ENCODE measurements at regions not wholly inside any gene's neighbourhood (a gene's known extent, or its start where the extent isn't known, plus 50 kb on each side); places are given as distances from the start of the nearest gene placed in this dataset.

GRCh38 chr1:233796146-233796783, 108.2 kb upstream of the SLC35F3 start:
- no peaks in the 10 kb centered on the region for H3K4me1 Mint-ChIP-seq (ENCODE audit: unreplicated experiment)
- DNase-seq (ENCODE audit: extremely low spot score, unreplicated experiment) = no peak
- no peak overlapping the region for H3K4me3 Mint-ChIP-seq
- no peaks in the 10 kb centered on the region for H3K36me3 Mint-ChIP-seq
- peaks cover 4% of the 10 kb centered on the region for H3K9me3 Mint-ChIP-seq
- H3K27me3 Mint-ChIP-seq = peaks cover 5% of the 10 kb centered on the region
- no peak for TF ChIP-seq CTCF (conservative IDR thresholded peaks at IDR 0.05)
- no peak overlapping the region for H3K27ac Mint-ChIP-seq

GRCh38 chr1:233802611-233803010, 101.9 kb upstream of the SLC35F3 start:
- Mint-ChIP-seq H3K4me1 (ENCODE audit: unreplicated experiment) (no peaks in the 10 kb centered on the region), H3K36me3 (no peaks in the 10 kb centered on the region), H3K9me3 (peaks cover 8% of the 10 kb centered on the region), H3K27me3 (peaks cover 3% of the 10 kb centered on the region), H3K27ac (no peak overlapping the region), H3K4me3 (no peak overlapping the region)
- DNase-seq (ENCODE audit: extremely low spot score, unreplicated experiment) = no peak
- no peak for TF ChIP-seq CTCF (conservative IDR thresholded peaks at IDR 0.05)

- Mint-ChIP-seq H3K27ac (no peak overlapping the region), H3K4me1 (ENCODE audit: unreplicated experiment) (no peaks in the 10 kb centered on the region), H3K9me3 (peaks cover 4% of the 10 kb centered on the region), H3K36me3 (no peaks in the 10 kb centered on the region), H3K27me3 (peaks cover 3% of the 10 kb centered on the region), H3K4me3 (no peak overlapping the region)
- no peak for TF ChIP-seq CTCF (conservative IDR thresholded peaks at IDR 0.05)
- no peak for DNase-seq (ENCODE audit: extremely low spot score, unreplicated experiment)
Measured at GRCh38 chr1:233805786-233806185, 98.7 kb upstream of the SLC35F3 start.

- no peaks in the 10 kb centered on the region for H3K4me1 Mint-ChIP-seq (ENCODE audit: unreplicated experiment)
- no peak overlapping the region for H3K4me3 Mint-ChIP-seq
- H3K27me3 Mint-ChIP-seq = peaks cover 26% of the 10 kb centered on the region
- H3K9me3 Mint-ChIP-seq = no peaks in the 10 kb centered on the region
- no peak for DNase-seq (ENCODE audit: extremely low spot score, unreplicated experiment)
- no peak overlapping the region for H3K27ac Mint-ChIP-seq
- TF ChIP-seq CTCF (conservative IDR thresholded peaks at IDR 0.05) = no peak
- H3K36me3 Mint-ChIP-seq = no peaks in the 10 kb centered on the region
Measured at GRCh38 chr1:233815357-233815756, 89.1 kb upstream of the SLC35F3 start.

- H3K4me1 Mint-ChIP-seq (ENCODE audit: unreplicated experiment) = no peaks in the 10 kb centered on the region
- no peak for DNase-seq (ENCODE audit: extremely low spot score, unreplicated experiment)
- H3K36me3 Mint-ChIP-seq = no peaks in the 10 kb centered on the region
- H3K4me3 Mint-ChIP-seq = no peak overlapping the region
- H3K27me3 Mint-ChIP-seq = peaks cover 26% of the 10 kb centered on the region
- TF ChIP-seq CTCF (conservative IDR thresholded peaks at IDR 0.05) = no peak
- no peak overlapping the region for H3K27ac Mint-ChIP-seq
- no peaks in the 10 kb centered on the region for H3K9me3 Mint-ChIP-seq
Measured at GRCh38 chr1:233815865-233816264, 88.6 kb upstream of the SLC35F3 start.

GRCh38 chr1:233816348-233816747, 88.1 kb upstream of the SLC35F3 start:
- Mint-ChIP-seq H3K9me3 (no peaks in the 10 kb centered on the region), H3K4me3 (no peak overlapping the region), H3K27ac (no peak overlapping the region), H3K4me1 (ENCODE audit: unreplicated experiment) (no peaks in the 10 kb centered on the region), H3K27me3 (peaks cover 26% of the 10 kb centered on the region), H3K36me3 (no peaks in the 10 kb centered on the region)
- DNase-seq (ENCODE audit: extremely low spot score, unreplicated experiment) = no peak
- TF ChIP-seq CTCF (conservative IDR thresholded peaks at IDR 0.05) = no peak

Data from type B pancreatic cell (in vitro differentiated cells).